ENCODE measurements at regions not wholly inside any gene's neighbourhood (a gene's known extent, or its start where the extent isn't known, plus 50 kb on each side); places are given as distances from the start of the nearest gene placed in this dataset.

GRCh38 chr6:125499535-125499934 lies 197.8 kb upstream of the HDDC2 start:
- no peak for DNase-seq

- DNase-seq = no peak
These were observed 201.4 kb upstream of the HDDC2 start for GRCh38 chr6:125503181-125503580.

GRCh38 chr6:125507987-125508655 lies 206.4 kb upstream of the HDDC2 start:
- DNase-seq = no peak

- no peak for DNase-seq
These were observed 207.0 kb upstream of the HDDC2 start for GRCh38 chr6:125508793-125509192.

GRCh38 chr6:125509477-125509876 lies 207.7 kb upstream of the HDDC2 start:
- DNase-seq = no peak

- no peak for DNase-seq
These were observed 208.6 kb upstream of the HDDC2 start for GRCh38 chr6:125510405-125510804.

GRCh38 chr6:125511809-125512396 lies 210.1 kb upstream of the HDDC2 start:
- no peak for DNase-seq

GRCh38 chr6:125512621-125513020 lies 210.9 kb upstream of the HDDC2 start:
- no peak for DNase-seq

- no peak for DNase-seq
These were observed 212.2 kb upstream of the HDDC2 start for GRCh38 chr6:125513978-125514377.

GRCh38 chr6:125516644-125517043 lies 214.9 kb upstream of the HDDC2 start:
- no peak for DNase-seq

GRCh38 chr6:125519367-125519766 lies 217.6 kb upstream of the HDDC2 start:
- DNase-seq = no peak

GRCh38 chr6:125524356-125524755 lies 222.6 kb upstream of the HDDC2 start:
- no peak for DNase-seq

- no peak for DNase-seq
These were observed 223.3 kb upstream of the HEY2 start for GRCh38 chr6:125526007-125526720.

- no peak for DNase-seq
These were observed 220.8 kb upstream of the HEY2 start for GRCh38 chr6:125528621-125529041.

- DNase-seq = no peak
These were observed 220.4 kb upstream of the HEY2 start for GRCh38 chr6:125529061-125529460.

- no peak for DNase-seq
These were observed 215.6 kb upstream of the HEY2 start for GRCh38 chr6:125533710-125534397.

GRCh38 chr6:125534430-125535263 lies 214.8 kb upstream of the HEY2 start:
- DNase-seq = no peak

- DNase-seq = no peak
These were observed 212.3 kb upstream of the HEY2 start for GRCh38 chr6:125537090-125537489.

GRCh38 chr6:125539892-125540291 lies 209.5 kb upstream of the HEY2 start:
- no peak for DNase-seq

- no peak for DNase-seq
These were observed 204.6 kb upstream of the HEY2 start for GRCh38 chr6:125544819-125545218.

- DNase-seq = no peak
These were observed 202.6 kb upstream of the HEY2 start for GRCh38 chr6:125546841-125547251.

GRCh38 chr6:125547381-125547780 lies 202.1 kb upstream of the HEY2 start:
- DNase-seq = no peak

Measured in CD4-positive, alpha-beta T cell treated with Interleukin-21 for 1 hour (primary cell).